MV-4-11 (cell line): ENCODE measurements at regions not wholly inside any gene's neighbourhood (a gene's known extent, or its start where the extent isn't known, plus 50 kb on each side); places are given as distances from the start of the nearest gene placed in this dataset.

ENCODE experiments used
- DNase-seq: peaks from one replicate; lab custom pipeline; 2025; lab: John Stamatoyannopoulos, UW

DNA sequence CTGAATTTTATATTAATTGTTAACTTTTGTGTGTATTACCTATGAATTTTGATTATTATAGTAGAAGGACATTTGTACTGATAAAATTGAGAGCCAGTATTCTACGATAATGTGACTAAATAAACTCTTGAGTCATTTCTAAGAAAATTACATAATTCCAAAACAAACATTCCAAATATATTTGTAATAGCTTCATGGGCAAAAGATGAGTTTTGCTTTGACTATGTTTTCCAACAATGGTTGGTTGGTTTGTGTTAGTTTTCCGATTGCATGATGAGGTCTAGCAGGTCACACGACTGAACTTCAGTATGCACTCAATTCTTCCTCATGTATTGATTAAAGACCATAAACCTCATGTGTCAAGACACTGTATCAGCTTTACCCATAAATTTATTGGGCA is 71.7 kb upstream of the WDR75 start:
- no peak for DNase-seq

- DNase-seq, result no peak
Measured at GRCh38 chr2:189370719-189371118, 70.6 kb upstream of the WDR75 start.

DNA sequence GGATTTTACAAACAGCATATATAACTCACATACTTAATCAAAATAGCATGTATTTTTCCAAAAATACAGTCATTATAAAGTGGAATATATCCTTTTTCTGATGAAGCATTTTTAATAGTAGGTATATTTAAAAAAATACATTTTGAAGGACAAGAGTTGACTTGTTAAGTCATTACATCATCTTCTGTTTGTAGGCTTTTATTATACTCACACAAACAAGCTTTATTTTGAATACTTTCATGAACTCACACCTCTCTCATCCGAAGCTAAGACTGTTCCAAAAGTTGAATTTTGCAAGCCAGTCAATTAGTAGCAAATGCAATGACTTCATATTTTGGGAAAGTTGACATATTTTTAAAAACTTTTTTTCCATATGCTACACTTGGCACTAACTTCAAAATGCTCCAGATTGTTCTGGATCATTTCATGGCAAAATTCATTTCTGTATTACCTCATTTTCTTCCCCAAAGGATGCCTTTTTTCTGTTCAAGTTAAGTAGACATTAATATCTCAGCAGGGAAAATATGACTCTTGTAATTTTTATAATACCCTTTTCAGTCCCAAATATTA is 68.5 kb upstream of the WDR75 start:
- no peak for DNase-seq

DNA sequence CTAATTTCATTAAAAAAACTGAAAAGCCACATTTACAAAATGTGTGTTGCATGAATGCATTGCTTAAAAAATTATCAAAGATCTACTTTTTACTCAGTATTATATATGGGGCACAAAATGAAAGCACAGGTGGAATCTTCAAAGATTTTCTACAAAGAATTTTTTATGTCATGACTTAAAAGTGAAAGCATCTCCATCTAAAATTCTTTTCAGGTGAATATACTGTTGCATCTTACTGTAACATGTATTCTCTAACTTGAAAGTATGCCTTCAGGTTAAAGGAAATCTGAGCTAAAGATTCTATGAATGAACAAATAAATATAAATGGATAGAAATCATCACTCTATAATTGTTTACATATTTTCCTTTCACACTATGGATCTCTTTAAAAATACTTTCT is 66.8 kb upstream of the WDR75 start:
- DNase-seq, result no peak

- no peak for DNase-seq
Measured at GRCh38 chr2:189375842-189376241, 65.4 kb upstream of the WDR75 start.

- no peak for DNase-seq
Measured at GRCh38 chr2:189379287-189379630, 62.0 kb upstream of the WDR75 start.

DNA sequence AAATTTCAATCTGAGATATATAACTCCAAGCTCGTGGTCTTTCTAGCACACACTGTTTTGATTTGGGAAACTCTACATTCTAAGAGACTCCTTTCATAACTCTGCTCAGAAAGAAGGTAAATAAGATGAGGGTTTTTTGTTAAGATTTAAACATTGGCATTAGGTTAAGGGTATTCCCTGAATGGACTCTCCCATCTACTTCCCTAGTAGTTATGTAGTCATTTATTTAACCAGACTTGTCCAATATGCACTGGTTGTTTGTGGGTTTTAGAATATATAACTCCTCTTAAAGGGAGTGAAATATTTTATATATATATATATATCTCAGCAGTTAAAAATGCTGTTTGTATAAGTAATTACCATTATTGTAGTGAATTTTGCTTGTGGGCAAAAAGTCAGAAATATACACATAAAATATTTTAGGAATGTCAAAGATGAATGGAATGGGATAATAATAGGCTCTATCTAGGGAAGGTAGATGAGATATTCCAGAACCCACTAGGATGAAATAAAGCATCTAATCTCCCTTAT is 61.5 kb upstream of the WDR75 start:
- DNase-seq, result no peak

DNA sequence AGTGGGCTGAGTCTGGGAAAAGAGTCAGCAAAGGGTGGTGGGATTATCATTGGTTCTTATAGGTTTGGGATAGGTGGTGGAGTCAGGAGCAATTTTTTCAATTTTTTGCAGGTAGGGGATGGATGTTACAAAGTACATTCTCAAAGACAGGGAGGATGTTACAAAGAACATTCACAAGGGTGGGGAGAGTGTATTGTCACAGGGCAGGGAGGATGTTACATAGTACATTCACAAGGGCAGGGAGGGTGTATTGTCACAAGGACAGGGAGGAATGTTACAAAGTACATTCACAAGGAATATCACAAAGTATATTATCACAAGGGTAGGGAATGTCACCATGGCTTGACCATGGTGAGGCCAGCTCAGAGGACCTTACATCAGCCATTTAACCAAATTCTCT is 58.6 kb upstream of the WDR75 start:
- DNase-seq, result no peak

DNA sequence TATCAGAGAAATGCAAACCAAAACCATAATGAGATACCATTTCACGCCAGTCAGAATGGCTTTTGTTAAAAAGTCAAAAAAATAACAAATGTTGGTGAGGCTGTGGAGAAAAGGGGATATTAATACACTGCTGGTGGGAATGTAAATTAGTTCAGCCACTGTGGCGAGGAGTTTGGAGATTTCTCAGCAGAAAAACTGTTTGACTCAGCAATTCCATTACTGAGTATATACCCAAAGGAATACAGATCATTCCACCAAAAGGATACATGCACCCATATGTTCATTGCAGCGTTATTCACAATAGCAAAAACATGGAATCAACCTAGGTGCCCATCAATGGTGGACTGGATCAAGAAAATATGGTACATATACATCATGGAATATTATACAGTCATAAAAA is 54.5 kb upstream of the WDR75 start:
- no peak for DNase-seq

DNA sequence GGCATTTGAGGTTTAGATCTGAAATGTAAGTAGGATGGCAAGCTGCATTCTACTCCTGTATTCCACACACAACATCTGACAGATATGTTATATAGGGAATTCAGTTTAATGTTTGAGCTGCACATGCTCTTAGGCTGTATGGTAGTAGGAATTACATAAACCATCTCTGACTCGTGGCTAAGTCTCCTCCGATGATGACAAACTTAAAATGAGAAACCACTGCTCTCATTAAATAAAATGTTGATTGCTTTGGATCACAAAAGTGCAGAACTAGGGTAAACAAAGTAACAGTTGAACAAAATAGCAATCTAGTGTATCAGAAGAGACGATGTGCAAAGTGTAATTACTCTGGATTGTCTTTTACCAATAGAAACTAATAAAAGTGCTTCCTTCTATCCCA is 50.1 kb upstream of the WDR75 start:
- DNase-seq, result no peak
